ENCODE measurements at regions not wholly inside any gene's neighbourhood (a gene's known extent, or its start where the extent isn't known, plus 50 kb on each side); places are given as distances from the start of the nearest gene placed in this dataset.

GRCh38 chr1:111063595-111063994 lies 76.3 kb downstream of the DRAM2 start:
- no peak for TF ChIP-seq SNAPC5 (CRISPR knock-in tag; IDR thresholded peaks at IDR 0.05; ENCODE audit: borderline replicate concordance)
- TF ChIP-seq NONO (IDR thresholded peaks at IDR 0.05): no peak
- TF ChIP-seq NONO (CRISPR knock-in tag; conservative IDR thresholded peaks at IDR 0.05): no peak

Measured in HepG2 (cell line).